Neuron (in vitro differentiated cells): ENCODE measurements at regions not wholly inside any gene's neighbourhood (a gene's known extent, or its start where the extent isn't known, plus 50 kb on each side); places are given as distances from the start of the nearest gene placed in this dataset.
A peak's percentile ranks its signal among the peaks of the same experiment; 100 is the strongest.

Source experiments
- H2AFZ ChIP-seq: one replicate; pipeline ENCODE4 v1.6.1; 2013; ENCODE audit warnings: low read depth, mild to moderate bottlenecking, inconsistent platforms, low read length, moderate library complexity
- H3K27me3 ChIP-seq: one replicate; pipeline ENCODE4 v1.6.1; 2013; ENCODE audit warnings: low read length; ENCODE audit not compliant: insufficient read depth
- H3K36me3 ChIP-seq: one replicate; pipeline ENCODE4 v1.6.1; 2013; ENCODE audit warnings: low read length; ENCODE audit not compliant: insufficient read depth
- H3K4me1 ChIP-seq: one replicate; pipeline ENCODE4 v1.6.1; 2013; ENCODE audit warnings: low read length; ENCODE audit not compliant: insufficient read depth
- H3K4me3 ChIP-seq: 2 replicates; pipeline ENCODE4 v1.5.1; 2013; ENCODE audit warnings: mild to moderate bottlenecking, low read length, moderate library complexity
- H3K9me3 ChIP-seq: one replicate; pipeline ENCODE4 v1.6.1; 2013; ENCODE audit warnings: low read length

DNA sequence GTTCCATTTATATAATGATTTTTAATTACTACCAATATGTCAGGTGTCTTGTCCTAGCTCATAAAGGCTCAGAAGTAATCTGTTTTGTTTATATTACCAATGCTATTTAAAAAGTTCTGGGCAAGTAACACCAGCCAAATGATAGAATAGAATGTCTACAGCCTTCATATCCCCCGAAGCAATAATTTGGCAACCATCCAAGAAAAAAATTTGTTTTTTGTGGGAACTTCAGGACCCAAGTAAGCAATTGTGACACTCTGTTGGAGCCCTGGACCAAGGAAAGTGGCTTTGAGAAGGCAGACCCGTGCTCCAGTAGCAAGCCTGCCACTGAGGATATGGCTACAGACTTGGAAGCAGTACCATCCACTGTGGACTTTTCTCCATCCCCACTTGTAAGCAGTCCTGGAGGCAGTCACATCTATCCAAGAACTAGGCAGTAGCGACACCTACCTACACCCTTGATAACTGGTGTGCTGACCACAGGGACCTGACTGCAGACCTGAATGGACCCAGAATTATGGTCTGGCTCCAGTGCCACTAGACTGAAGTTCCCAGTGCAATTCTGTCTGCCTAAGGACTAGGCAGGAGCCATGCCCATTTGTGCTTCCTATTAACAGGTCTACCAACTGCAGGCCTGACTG is 870.7 kb upstream of the ADGRL2 start:
- Histone ChIP-seq H3K36me3 (no peaks in the 10 kb centered on the region), H3K27me3 (no peaks in the 10 kb centered on the region), H2AFZ (no peak overlapping the region), H3K4me3 (no peak overlapping the region), H3K9me3 (peaks cover 5% of the 10 kb centered on the region), H3K4me1 (no peaks in the 10 kb centered on the region)

DNA sequence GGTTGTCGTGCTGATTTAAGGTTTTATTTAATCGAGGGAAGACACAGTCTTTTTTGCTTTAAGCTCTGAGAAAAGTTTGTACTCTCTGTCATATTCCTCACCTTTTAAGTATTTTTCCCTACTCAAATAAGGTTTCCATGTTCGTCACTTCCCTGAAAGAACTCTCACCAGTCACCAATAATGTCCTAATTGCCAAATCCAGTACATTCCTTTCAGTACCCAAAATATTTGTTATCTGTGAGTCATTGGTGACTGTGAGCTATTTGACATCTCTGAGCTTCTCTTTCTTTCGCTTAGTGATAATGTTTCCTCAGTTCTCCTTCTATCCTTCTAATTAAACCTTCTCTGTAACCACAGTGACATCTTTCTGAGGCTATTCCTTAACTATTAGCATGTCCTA is 874.2 kb upstream of the ADGRL2 start:
- peaks cover 2% of the 10 kb centered on the region for H3K4me1 ChIP-seq
- no peak overlapping the region for H3K4me3 ChIP-seq
- no peaks in the 10 kb centered on the region for H3K27me3 ChIP-seq
- H2AFZ ChIP-seq, result no peak overlapping the region
- no peaks in the 10 kb centered on the region for H3K36me3 ChIP-seq
- H3K9me3 ChIP-seq, result peaks cover 5% of the 10 kb centered on the region

DNA sequence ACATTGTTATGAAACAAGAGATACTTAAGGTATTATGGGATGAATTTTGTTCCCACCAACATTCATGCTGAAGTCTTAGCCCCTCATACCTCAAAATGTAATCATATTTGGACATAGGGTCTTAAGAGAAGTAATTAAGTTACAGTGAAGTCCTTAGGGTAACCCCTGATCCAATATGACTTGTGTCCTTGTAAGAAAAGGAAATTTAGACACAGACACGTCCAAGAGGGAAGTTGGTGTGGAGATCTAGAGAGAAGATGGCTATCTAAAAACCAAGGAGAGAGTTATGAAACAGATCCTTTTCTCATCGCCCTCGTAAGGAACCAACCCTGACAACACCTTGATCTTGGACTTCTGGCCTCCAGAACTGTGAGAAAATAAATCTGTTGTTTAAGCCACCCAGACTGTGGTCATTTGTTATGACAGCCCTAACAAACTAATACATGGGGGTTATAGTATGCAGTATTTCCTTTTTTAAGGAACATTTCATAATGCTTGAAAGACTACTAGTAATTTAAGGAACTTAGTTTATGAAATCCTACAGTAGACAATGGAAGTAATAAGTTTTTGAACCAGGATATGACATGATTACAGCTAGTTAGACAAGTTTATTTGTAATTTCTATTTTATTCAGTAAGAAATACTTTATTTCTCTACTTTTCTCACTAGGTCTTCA is 875.5 kb upstream of the ADGRL2 start:
- Histone ChIP-seq H3K4me3 (no peak overlapping the region), H3K9me3 (peaks cover 3% of the 10 kb centered on the region), H3K27me3 (no peaks in the 10 kb centered on the region), H3K36me3 (no peaks in the 10 kb centered on the region), H2AFZ (no peak overlapping the region), H3K4me1 (peaks cover 2% of the 10 kb centered on the region)

DNA sequence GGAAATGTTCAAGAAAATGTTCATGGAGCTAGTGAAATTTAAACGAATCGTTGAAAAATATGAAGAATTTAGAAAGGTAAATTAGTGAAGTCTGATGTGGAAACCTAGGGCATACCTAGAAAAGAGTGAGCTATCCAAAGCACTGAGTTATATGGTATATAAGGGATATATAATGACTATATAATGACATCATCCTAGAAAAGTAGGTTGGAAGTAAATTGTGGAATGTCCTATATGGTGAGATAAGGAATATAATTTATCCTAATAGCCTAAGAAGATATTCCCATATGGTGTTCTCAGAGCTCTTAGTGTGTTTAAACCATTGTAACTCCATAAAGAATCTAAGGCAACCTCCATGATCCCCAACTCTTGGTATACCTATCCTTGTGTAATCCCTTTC is 876.4 kb upstream of the ADGRL2 start:
- H3K4me1 ChIP-seq, result peaks cover 2% of the 10 kb centered on the region
- no peaks in the 10 kb centered on the region for H3K9me3 ChIP-seq
- H2AFZ ChIP-seq, result no peak overlapping the region
- no peaks in the 10 kb centered on the region for H3K36me3 ChIP-seq
- no peaks in the 10 kb centered on the region for H3K27me3 ChIP-seq
- no peak overlapping the region for H3K4me3 ChIP-seq

DNA sequence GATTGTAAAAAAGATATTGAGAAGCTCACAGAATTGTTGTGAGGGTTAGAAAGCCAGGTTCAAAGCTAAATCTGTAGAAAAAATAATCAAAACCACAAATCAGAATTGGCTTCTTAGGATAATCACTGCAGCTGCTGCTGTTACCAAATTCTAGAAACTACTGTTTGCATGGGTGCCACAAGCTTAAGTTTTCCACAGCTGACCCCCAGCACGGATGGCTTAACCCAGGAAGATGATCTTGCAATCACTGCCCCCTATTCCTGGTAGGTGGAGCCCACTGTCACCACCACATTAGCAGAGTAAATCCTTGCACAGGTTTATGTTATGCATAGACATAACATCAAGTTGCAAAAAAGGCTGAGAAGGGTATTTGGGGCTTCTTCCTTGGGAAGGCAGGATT is 877.8 kb upstream of the ADGRL2 start:
- Histone ChIP-seq H3K27me3 (no peaks in the 10 kb centered on the region), H3K4me3 (no peak overlapping the region), H3K36me3 (no peaks in the 10 kb centered on the region), H2AFZ (no peak overlapping the region), H3K9me3 (no peaks in the 10 kb centered on the region), H3K4me1 (peaks cover 10% of the 10 kb centered on the region)

DNA sequence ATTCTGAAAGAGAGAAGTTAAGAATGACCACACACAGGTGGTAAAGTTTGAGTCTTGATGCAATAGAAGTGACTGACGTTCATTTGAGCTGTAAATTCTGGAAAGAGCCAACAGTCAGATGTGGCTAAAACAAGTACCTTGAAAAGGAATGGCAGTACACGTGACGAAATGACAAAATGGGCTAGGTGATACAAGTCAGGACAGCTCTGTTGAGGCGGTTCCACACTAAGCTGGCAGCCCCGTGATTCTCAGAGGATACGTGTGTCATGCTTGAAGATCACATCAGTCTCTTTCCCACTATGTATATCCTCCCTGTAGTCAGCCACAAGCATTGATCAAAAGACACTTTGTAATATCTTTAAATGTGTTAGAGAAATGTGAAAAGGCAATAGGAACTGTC is 881.3 kb upstream of the ADGRL2 start:
- Histone ChIP-seq H3K36me3 (no peaks in the 10 kb centered on the region), H3K4me1 (peaks cover 19% of the 10 kb centered on the region), H3K4me3 (no peak overlapping the region)

DNA sequence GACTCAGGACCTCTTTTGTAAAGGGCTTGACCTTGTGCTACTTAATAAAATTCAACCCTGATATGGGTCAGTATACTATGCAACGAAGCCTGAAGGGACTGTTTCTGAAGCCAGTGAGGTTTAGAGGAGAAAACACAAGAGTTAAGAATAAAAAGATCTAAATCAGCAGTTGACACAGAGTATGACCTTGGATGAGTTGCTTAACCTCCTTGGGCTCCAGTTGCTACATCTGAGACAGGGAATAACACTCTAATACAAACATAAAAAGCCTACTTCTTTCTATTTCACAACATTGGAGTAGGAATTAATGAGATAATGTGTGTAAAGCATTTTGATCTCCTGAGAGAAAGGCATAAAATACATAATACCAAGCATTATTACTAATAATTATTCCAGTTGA is 882.4 kb upstream of the ADGRL2 start:
- no peaks in the 10 kb centered on the region for H3K27me3 ChIP-seq

More for the DNA sequence above, 881.3 kb upstream of the ADGRL2 start:
- H2AFZ ChIP-seq, result no peak overlapping the region
- no peaks in the 10 kb centered on the region for H3K9me3 ChIP-seq
- H3K27me3 ChIP-seq, result no peaks in the 10 kb centered on the region

DNA sequence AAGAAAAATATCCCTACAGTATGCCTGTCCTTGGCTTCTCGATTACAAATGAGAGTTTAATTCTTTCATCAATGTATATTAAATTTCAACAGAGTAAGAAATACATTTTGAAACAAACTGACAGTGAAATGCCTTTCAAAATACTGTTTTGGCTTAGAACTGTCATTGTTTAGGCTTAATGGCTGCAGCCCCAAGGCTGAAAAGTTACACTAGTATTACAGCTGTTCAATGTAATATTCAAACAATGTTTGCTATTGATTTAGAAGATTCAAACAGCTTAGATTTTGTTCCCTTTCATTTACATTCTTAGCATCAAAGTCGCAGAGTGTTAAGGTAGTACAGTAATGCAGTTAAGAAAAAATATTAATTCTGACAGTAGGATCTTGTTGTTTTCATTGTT is 882.9 kb upstream of the ADGRL2 start:
- Histone ChIP-seq H3K9me3 (no peaks in the 10 kb centered on the region), H2AFZ (peak overlapping the region; percentile 21), H3K36me3 (no peaks in the 10 kb centered on the region), H3K27me3 (no peaks in the 10 kb centered on the region), H3K4me1 (peaks cover 17% of the 10 kb centered on the region), H3K4me3 (no peak overlapping the region)

More for the DNA sequence above, 882.4 kb upstream of the ADGRL2 start:
- H3K9me3 ChIP-seq, result no peaks in the 10 kb centered on the region
- peaks cover 17% of the 10 kb centered on the region for H3K4me1 ChIP-seq
- H3K36me3 ChIP-seq, result no peaks in the 10 kb centered on the region
- H3K4me3 ChIP-seq, result no peak overlapping the region
- H2AFZ ChIP-seq, result no peak overlapping the region

DNA sequence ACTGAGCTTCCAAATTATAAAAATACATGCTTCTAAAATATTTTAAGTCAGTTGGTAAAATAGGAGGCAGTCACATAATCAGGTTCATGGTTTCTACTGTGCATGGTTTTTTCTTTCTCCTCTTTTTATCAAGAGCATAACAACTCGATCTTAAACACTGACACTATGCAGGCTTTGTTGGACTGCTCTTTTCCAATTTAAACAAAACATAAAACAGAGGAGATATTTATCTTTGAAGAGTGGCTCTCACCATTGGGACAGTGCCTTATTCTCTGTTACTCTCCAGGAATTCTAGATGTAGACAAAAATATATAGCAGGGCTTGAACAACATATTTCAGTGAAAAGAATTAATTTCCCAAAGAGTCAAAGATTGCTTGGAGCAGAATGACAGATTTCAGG is 883.5 kb upstream of the ADGRL2 start:
- H3K27me3 ChIP-seq, result no peaks in the 10 kb centered on the region
- H2AFZ ChIP-seq, result peak overlapping the region; percentile 21
- H3K36me3 ChIP-seq, result no peaks in the 10 kb centered on the region
- no peaks in the 10 kb centered on the region for H3K9me3 ChIP-seq
- H3K4me1 ChIP-seq, result peaks cover 17% of the 10 kb centered on the region
- H3K4me3 ChIP-seq, result no peak overlapping the region

DNA sequence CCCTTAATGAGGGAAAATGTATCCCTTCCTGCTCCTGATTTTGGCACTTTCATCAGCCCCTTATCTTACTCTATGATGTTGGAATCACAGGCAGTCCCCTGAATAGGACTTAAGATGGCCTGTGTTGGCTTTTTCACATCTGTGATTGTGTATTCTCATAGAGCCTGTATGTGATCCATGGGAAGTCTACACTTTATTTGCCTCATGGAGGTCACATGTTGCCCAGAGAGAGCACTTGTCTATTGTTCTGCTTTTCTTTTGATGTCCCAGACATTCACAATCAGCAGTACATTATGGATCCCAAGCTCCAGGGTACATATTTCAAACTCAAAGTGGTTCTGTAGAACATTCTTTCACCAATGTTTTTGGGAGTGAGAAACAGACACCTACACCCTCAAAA is 885.2 kb upstream of the ADGRL2 start:
- Histone ChIP-seq H3K9me3 (no peaks in the 10 kb centered on the region), H2AFZ (no peak overlapping the region), H3K36me3 (no peaks in the 10 kb centered on the region), H3K4me3 (no peak overlapping the region), H3K4me1 (peaks cover 17% of the 10 kb centered on the region), H3K27me3 (no peaks in the 10 kb centered on the region)

DNA sequence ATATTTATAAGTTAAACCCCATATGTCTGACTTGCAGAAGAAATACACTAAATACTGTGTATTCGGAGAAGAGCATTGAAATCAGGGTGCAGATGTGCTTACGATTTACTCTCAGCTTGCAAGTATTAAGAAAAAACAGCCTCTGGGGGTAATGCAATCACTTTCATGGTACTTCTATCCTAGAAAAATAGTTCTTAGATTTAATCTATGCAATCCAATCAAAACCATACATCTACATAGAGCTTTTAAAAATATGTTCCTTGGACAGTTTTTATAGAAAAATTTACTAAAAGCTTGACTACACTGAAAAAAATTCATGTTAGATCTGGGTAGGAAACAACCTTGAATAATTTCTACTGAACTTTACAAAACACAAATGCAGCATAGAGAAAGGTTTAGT is 890.3 kb upstream of the ADGRL2 start:
- Histone ChIP-seq H2AFZ (no peak overlapping the region), H3K4me3 (no peak overlapping the region), H3K4me1 (peaks cover 6% of the 10 kb centered on the region), H3K36me3 (no peaks in the 10 kb centered on the region), H3K27me3 (no peaks in the 10 kb centered on the region), H3K9me3 (no peaks in the 10 kb centered on the region)

DNA sequence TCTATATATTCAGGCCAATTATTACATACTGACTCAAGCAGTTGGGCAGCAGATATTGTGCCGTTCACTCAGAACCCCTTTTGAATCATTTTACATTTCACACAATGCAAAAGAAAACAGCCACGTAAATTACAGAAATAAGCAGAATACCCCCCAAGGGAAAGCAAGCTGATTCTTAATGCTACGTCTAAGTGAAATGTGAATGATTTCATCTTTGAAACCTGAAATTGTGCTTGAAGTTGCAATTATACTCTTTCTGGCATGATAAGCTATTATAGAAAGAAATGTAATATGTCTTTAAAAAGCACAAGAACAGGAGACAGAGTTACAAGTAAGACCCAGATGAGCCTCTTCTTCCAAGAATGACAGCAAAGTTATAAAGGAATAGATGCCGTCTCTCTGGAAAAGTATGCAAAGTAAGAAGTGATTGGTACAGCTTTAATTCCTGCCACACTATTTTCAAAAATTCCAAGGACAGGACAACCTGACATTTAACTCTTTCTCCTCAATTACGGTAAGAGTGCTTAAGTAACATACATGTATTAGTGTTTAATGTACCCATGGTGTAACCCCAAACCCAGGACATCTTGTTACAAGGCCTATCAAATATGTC is 891.5 kb upstream of the ADGRL2 start:
- Histone ChIP-seq H3K4me1 (peaks cover 6% of the 10 kb centered on the region), H2AFZ (no peak overlapping the region), H3K9me3 (no peaks in the 10 kb centered on the region), H3K27me3 (no peaks in the 10 kb centered on the region), H3K36me3 (no peaks in the 10 kb centered on the region), H3K4me3 (no peak overlapping the region)

DNA sequence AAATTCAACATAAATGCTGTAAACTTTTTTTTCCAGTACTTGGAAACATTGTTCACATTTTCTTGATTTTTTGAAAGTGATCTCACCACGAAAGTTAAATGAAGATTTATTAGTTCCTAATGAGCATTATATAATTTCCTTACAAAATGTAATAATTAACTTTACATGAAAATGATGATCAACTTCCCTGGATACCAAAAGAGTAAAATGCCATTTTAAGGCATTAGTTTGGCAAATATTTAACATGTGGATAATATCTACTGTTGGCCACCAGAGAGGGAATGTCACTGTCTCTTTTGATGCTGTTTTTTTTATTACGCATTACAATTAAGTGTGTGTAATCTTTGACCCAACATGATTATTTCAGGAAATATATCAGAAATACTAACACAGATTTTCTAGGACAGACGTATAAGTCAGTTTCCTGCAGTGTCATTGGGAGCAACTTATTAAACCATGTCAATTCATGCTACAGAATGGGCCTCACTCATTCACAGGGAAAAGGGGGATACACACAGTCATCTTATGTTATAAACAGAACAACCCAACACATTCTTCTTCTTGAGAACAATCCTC is 903.9 kb upstream of the ADGRL2 start:
- no peak overlapping the region for H2AFZ ChIP-seq
- peaks cover 13% of the 10 kb centered on the region for H3K4me1 ChIP-seq
- no peaks in the 10 kb centered on the region for H3K36me3 ChIP-seq
- no peaks in the 10 kb centered on the region for H3K9me3 ChIP-seq
- no peak overlapping the region for H3K4me3 ChIP-seq
- no peaks in the 10 kb centered on the region for H3K27me3 ChIP-seq
